ENCODE measurements at regions not wholly inside any gene's neighbourhood (a gene's known extent, or its start where the extent isn't known, plus 50 kb on each side); places are given as distances from the start of the nearest gene placed in this dataset.
A peak's percentile ranks its signal among the peaks of the same experiment; 100 is the strongest.

GRCh38 chr7:84390845-84391244 lies 196.3 kb upstream of the SEMA3A start:
- Histone ChIP-seq H3K9me2 (ENCODE audit: insufficient read depth, low read length) (no peaks in the 10 kb centered on the region), H3K4me2 (ENCODE audit: low read length) (no peak overlapping the region), H4K20me1 (ENCODE audit: insufficient read depth, low read length) (no peaks in the 10 kb centered on the region), H2AFZ (ENCODE audit: low read length) (no peak overlapping the region), H3K27ac (ENCODE audit: low read depth, low read length, poor library complexity, severe bottlenecking) (no peak overlapping the region), H3K36me3 (ENCODE audit: insufficient read depth, low read length) (no peaks in the 10 kb centered on the region), H3K4me3 (ENCODE audit: low read depth, low read length, poor library complexity, severe bottlenecking) (no peak overlapping the region), H3K79me2 (ENCODE audit: insufficient read depth, low read depth, low read length) (no peaks in the 10 kb centered on the region), H3K9me3 (ENCODE audit: low read length) (no peaks in the 10 kb centered on the region), H3K4me1 (ENCODE audit: insufficient read depth, low read length, poor library complexity, severe bottlenecking) (no peaks in the 10 kb centered on the region)
- ChIA-PET CTCF (ENCODE audit: unreplicated experiment) (no interaction called here), POLR2A (no interaction called here)
- no TSS peak for BruUV-seq (replicated peaks)
- DNase-seq (ENCODE audit: low spot score) = no peak
- TF ChIP-seq EZH2phosphoT487 (IDR thresholded peaks at IDR 0.05; ENCODE audit: borderline replicate concordance, low read depth, low read length) = no peak
- TF ChIP-seq, protein P1, sequence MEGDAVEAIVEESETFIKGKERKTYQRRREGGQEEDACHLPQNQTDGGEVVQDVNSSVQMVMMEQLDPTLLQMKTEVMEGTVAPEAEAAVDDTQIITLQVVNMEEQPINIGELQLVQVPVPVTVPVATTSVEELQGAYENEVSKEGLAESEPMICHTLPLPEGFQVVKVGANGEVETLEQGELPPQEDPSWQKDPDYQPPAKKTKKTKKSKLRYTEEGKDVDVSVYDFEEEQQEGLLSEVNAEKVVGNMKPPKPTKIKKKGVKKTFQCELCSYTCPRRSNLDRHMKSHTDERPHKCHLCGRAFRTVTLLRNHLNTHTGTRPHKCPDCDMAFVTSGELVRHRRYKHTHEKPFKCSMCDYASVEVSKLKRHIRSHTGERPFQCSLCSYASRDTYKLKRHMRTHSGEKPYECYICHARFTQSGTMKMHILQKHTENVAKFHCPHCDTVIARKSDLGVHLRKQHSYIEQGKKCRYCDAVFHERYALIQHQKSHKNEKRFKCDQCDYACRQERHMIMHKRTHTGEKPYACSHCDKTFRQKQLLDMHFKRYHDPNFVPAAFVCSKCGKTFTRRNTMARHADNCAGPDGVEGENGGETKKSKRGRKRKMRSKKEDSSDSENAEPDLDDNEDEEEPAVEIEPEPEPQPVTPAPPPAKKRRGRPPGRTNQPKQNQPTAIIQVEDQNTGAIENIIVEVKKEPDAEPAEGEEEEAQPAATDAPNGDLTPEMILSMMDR (conservative IDR thresholded peaks at IDR 0.05; ENCODE audit: low read length) = no peak
- intact Hi-C loops (cut with micrococcal nuclease; ENCODE audit: unreplicated experiment) = no loop called here

- ChIA-PET POLR2A (interaction anchor here (0.6 to 0.9 kb wide), 4 partner anchors 11 to 1460 kb away, joined by 3 read pairs; no protein-coding TSS in a partner anchor), CTCF (ENCODE audit: unreplicated experiment) (no interaction called here)
- no peak overlapping the region for H3K27ac ChIP-seq (ENCODE audit: low read depth, low read length, poor library complexity, severe bottlenecking)
- H3K4me1 ChIP-seq (ENCODE audit: insufficient read depth, low read length, poor library complexity, severe bottlenecking) = no peaks in the 10 kb centered on the region
- peak; percentile 58 for DNase-seq (ENCODE audit: low spot score)
- no peak overlapping the region for H3K4me3 ChIP-seq (ENCODE audit: low read depth, low read length, poor library complexity, severe bottlenecking)
- H4K20me1 ChIP-seq (ENCODE audit: insufficient read depth, low read length) = no peaks in the 10 kb centered on the region
- no peaks in the 10 kb centered on the region for H3K79me2 ChIP-seq (ENCODE audit: insufficient read depth, low read depth, low read length)
- no peak overlapping the region; the same call in 1 of the 2 replicates for H3K4me2 ChIP-seq (ENCODE audit: low read length)
- TF ChIP-seq EZH2phosphoT487 (IDR thresholded peaks at IDR 0.05; ENCODE audit: borderline replicate concordance, low read depth, low read length) = no peak
- TF ChIP-seq, protein P1 (conservative IDR thresholded peaks at IDR 0.05; ENCODE audit: low read length) = no peak
- no peak overlapping the region for H2AFZ ChIP-seq (ENCODE audit: low read length)
- BruUV-seq (replicated peaks) = no TSS peak
- no peaks in the 10 kb centered on the region for H3K9me2 ChIP-seq (ENCODE audit: insufficient read depth, low read length)
- H3K36me3 ChIP-seq (ENCODE audit: insufficient read depth, low read length) = no peaks in the 10 kb centered on the region
- no peaks in the 10 kb centered on the region for H3K9me3 ChIP-seq (ENCODE audit: low read length)
- intact Hi-C loops (cut with micrococcal nuclease; ENCODE audit: unreplicated experiment) = no loop called here
These were observed 194.7 kb upstream of the SEMA3A start for GRCh38 chr7:84389242-84389641.

GRCh38 chr7:84387595-84387994 lies 193.0 kb upstream of the SEMA3A start:
- Histone ChIP-seq H2AFZ (ENCODE audit: low read length) (no peak overlapping the region), H3K4me2 (ENCODE audit: low read length) (no peak overlapping the region), H3K9me2 (ENCODE audit: insufficient read depth, low read length) (no peaks in the 10 kb centered on the region), H4K20me1 (ENCODE audit: insufficient read depth, low read length) (no peaks in the 10 kb centered on the region), H3K9me3 (ENCODE audit: low read length) (no peaks in the 10 kb centered on the region), H3K4me3 (ENCODE audit: low read depth, low read length, poor library complexity, severe bottlenecking) (no peak overlapping the region), H3K79me2 (ENCODE audit: insufficient read depth, low read depth, low read length) (no peaks in the 10 kb centered on the region), H3K4me1 (ENCODE audit: insufficient read depth, low read length, poor library complexity, severe bottlenecking) (no peaks in the 10 kb centered on the region), H3K27ac (ENCODE audit: low read depth, low read length, poor library complexity, severe bottlenecking) (no peak overlapping the region), H3K36me3 (ENCODE audit: insufficient read depth, low read length) (no peaks in the 10 kb centered on the region)
- no TSS peak for BruUV-seq (replicated peaks)
- intact Hi-C loops (cut with micrococcal nuclease; ENCODE audit: unreplicated experiment) = no loop called here
- POLR2A ChIA-PET = no interaction called here
- CTCF ChIA-PET (ENCODE audit: unreplicated experiment) = no interaction called here
- DNase-seq (ENCODE audit: low spot score) = no peak
- TF ChIP-seq, protein P1 (conservative IDR thresholded peaks at IDR 0.05; ENCODE audit: low read length) = no peak
- no peak for TF ChIP-seq EZH2phosphoT487 (IDR thresholded peaks at IDR 0.05; ENCODE audit: borderline replicate concordance, low read depth, low read length)
